ENCODE measurements at regions not wholly inside any gene's neighbourhood (a gene's known extent, or its start where the extent isn't known, plus 50 kb on each side); places are given as distances from the start of the nearest gene placed in this dataset.

- H3K4me3 ChIP-seq, result no peak overlapping the region
- 77 to 94% (median 88%) methylated on average over 1 of the region's 1 CpG for WGBS, 5 donors
- TF ChIP-seq POLR2A (IDR thresholded peaks at IDR 0.05) (no peak), EP300 (IDR thresholded peaks at IDR 0.05) (no peak), POLR2AphosphoS5 (IDR thresholded peaks at IDR 0.05) (no peak), CTCF (IDR thresholded peaks at IDR 0.05) (no peak)
- no peaks in the 10 kb centered on the region for H3K27me3 ChIP-seq
- no peak for DNase-seq
- H3K36me3 ChIP-seq, result no peaks in the 10 kb centered on the region
- H3K9me3 ChIP-seq, result no peaks in the 10 kb centered on the region
- no peak overlapping the region for H3K27ac ChIP-seq
- H3K4me1 ChIP-seq, result peaks cover 0 to 7% (median 2%) of the 10 kb centered on the region in 4 donors
- intact Hi-C loops (cut with DNase I; ENCODE audit: low total_unique reads), result no loop called here
These were observed 373.1 kb upstream of the LCORL start for GRCh38 chr4:18394656-18395055.

GRCh38 chr4:18391354-18391728 is 369.8 kb upstream of the LCORL start:
- intact Hi-C loops (cut with DNase I; ENCODE audit: low total_unique reads), result no loop called here
- no peaks in the 10 kb centered on the region for H3K9me3 ChIP-seq
- H3K27ac ChIP-seq, result no peak overlapping the region
- TF ChIP-seq EP300 (IDR thresholded peaks at IDR 0.05), result no peak
- no peak for TF ChIP-seq POLR2AphosphoS5 (IDR thresholded peaks at IDR 0.05)
- TF ChIP-seq POLR2A (IDR thresholded peaks at IDR 0.05), result no peak
- TF ChIP-seq CTCF (IDR thresholded peaks at IDR 0.05), result no peak
- no peaks in the 10 kb centered on the region for H3K27me3 ChIP-seq
- no peak for DNase-seq
- no peak overlapping the region for H3K4me3 ChIP-seq
- no peaks in the 10 kb centered on the region for H3K4me1 ChIP-seq
- no peaks in the 10 kb centered on the region for H3K36me3 ChIP-seq
- 77 to 86% (median 79%) methylated on average over 1 of the region's 1 CpG for WGBS, 5 donors

- no peak for TF ChIP-seq POLR2AphosphoS5 (IDR thresholded peaks at IDR 0.05)
- no peak for TF ChIP-seq CTCF (IDR thresholded peaks at IDR 0.05)
- no peak for TF ChIP-seq POLR2A (IDR thresholded peaks at IDR 0.05)
- TF ChIP-seq EP300 (IDR thresholded peaks at IDR 0.05), result no peak
- Histone ChIP-seq H3K4me1 (no peaks in the 10 kb centered on the region), H3K27me3 (no peaks in the 10 kb centered on the region), H3K9me3 (no peaks in the 10 kb centered on the region), H3K36me3 (no peaks in the 10 kb centered on the region), H3K27ac (no peak overlapping the region), H3K4me3 (no peak overlapping the region)
- no peak for DNase-seq
- intact Hi-C loops (cut with DNase I; ENCODE audit: low total_unique reads), result no loop called here
- WGBS, 5 donors, result 78 to 92% (median 86%) methylated on average over 4 of the region's 4 CpGs
These were observed 369.2 kb upstream of the LCORL start for GRCh38 chr4:18390655-18391353.

- WGBS, 5 donors, result 58 to 82% (median 68%) methylated on average over 2 of the region's 2 CpGs
- intact Hi-C loops (cut with DNase I; ENCODE audit: low total_unique reads), result no loop called here
- TF ChIP-seq POLR2A (IDR thresholded peaks at IDR 0.05), result no peak
- TF ChIP-seq CTCF (IDR thresholded peaks at IDR 0.05), result no peak
- no peak for TF ChIP-seq POLR2AphosphoS5 (IDR thresholded peaks at IDR 0.05)
- TF ChIP-seq EP300 (IDR thresholded peaks at IDR 0.05), result no peak
These were observed 367.6 kb upstream of the LCORL start for GRCh38 chr4:18389115-18389514.

More at GRCh38 chr4:18389115-18389514, 367.6 kb upstream of the LCORL start:
- Histone ChIP-seq H3K36me3 (no peaks in the 10 kb centered on the region), H3K9me3 (peaks cover 0 to 3% (median 0%) of the 10 kb centered on the region in 4 donors), H3K27ac (no peak overlapping the region), H3K27me3 (no peaks in the 10 kb centered on the region), H3K4me1 (no peaks in the 10 kb centered on the region), H3K4me3 (no peak overlapping the region)
- DNase-seq, result no peak
